Rectal smooth muscle tissue (tissue), 1 donor: ENCODE measurements at regions not wholly inside any gene's neighbourhood (a gene's known extent, or its start where the extent isn't known, plus 50 kb on each side); places are given as distances from the start of the nearest gene placed in this dataset.

Source experiments
- H3K27ac ChIP-seq: one replicate; pipeline ENCODE4 v1.7.0; 2013; ENCODE audit warnings: low read depth, low read length, inconsistent platforms
- H3K27me3 ChIP-seq: one replicate; pipeline ENCODE4 v1.7.0; 2013; ENCODE audit warnings: low read length; ENCODE audit not compliant: control insufficient read depth, insufficient read depth
- H3K36me3 ChIP-seq: one replicate; pipeline ENCODE4 v1.7.0; 2013; ENCODE audit warnings: low read length; ENCODE audit not compliant: control insufficient read depth, insufficient read depth
- H3K4me1 ChIP-seq: one replicate; pipeline ENCODE4 v1.7.0; 2013; ENCODE audit warnings: low read length; ENCODE audit not compliant: control insufficient read depth, insufficient read depth
- H3K4me3 ChIP-seq: one replicate; pipeline ENCODE4 v1.7.0; 2013; ENCODE audit warnings: low read length
- H3K9ac ChIP-seq: one replicate; pipeline ENCODE4 v1.7.0; 2013; ENCODE audit warnings: low read length

- Histone ChIP-seq H3K36me3 (no peaks in the 10 kb centered on the region), H3K9ac (no peak overlapping the region), H3K4me3 (no peak overlapping the region), H3K27me3 (no peaks in the 10 kb centered on the region), H3K4me1 (no peaks in the 10 kb centered on the region), H3K27ac (no peak overlapping the region)
Measured at GRCh38 chr18:24924066-24924716, 427.8 kb downstream of the ZNF521 start.

- H3K27ac ChIP-seq = no peak overlapping the region
- H3K9ac ChIP-seq = no peak overlapping the region
- H3K4me1 ChIP-seq = no peaks in the 10 kb centered on the region
- no peak overlapping the region for H3K4me3 ChIP-seq
- H3K36me3 ChIP-seq = no peaks in the 10 kb centered on the region
- no peaks in the 10 kb centered on the region for H3K27me3 ChIP-seq
Measured at GRCh38 chr18:24926649-24927048, 425.3 kb downstream of the ZNF521 start.

- H3K9ac ChIP-seq = no peak overlapping the region
- H3K27ac ChIP-seq = no peak overlapping the region
- no peaks in the 10 kb centered on the region for H3K27me3 ChIP-seq
Measured at GRCh38 chr18:24928301-24928878, 423.6 kb downstream of the ZNF521 start.

GRCh38 chr18:24930478-24930877 lies 421.5 kb downstream of the ZNF521 start:
- no peaks in the 10 kb centered on the region for H3K27me3 ChIP-seq
- no peaks in the 10 kb centered on the region for H3K36me3 ChIP-seq
- no peak overlapping the region for H3K9ac ChIP-seq
- H3K4me3 ChIP-seq = no peak overlapping the region
- no peak overlapping the region for H3K27ac ChIP-seq
- H3K4me1 ChIP-seq = no peaks in the 10 kb centered on the region

More at GRCh38 chr18:24928301-24928878, 423.6 kb downstream of the ZNF521 start:
- H3K36me3 ChIP-seq = no peaks in the 10 kb centered on the region
- H3K4me1 ChIP-seq = no peaks in the 10 kb centered on the region
- no peak overlapping the region for H3K4me3 ChIP-seq

- H3K36me3 ChIP-seq = no peaks in the 10 kb centered on the region
- H3K4me1 ChIP-seq = no peaks in the 10 kb centered on the region
- H3K9ac ChIP-seq = no peak overlapping the region
- H3K4me3 ChIP-seq = no peak overlapping the region
- H3K27me3 ChIP-seq = no peaks in the 10 kb centered on the region
- no peak overlapping the region for H3K27ac ChIP-seq
Measured at GRCh38 chr18:24930971-24931370, 421.0 kb downstream of the ZNF521 start.

- H3K27me3 ChIP-seq = no peaks in the 10 kb centered on the region
- H3K4me3 ChIP-seq = no peak overlapping the region
- H3K9ac ChIP-seq = no peak overlapping the region
- no peaks in the 10 kb centered on the region for H3K36me3 ChIP-seq
- H3K27ac ChIP-seq = no peak overlapping the region
- no peaks in the 10 kb centered on the region for H3K4me1 ChIP-seq
Measured at GRCh38 chr18:24933345-24933744, 418.6 kb downstream of the ZNF521 start.

GRCh38 chr18:24934258-24934932 lies 417.6 kb downstream of the ZNF521 start:
- H3K4me1 ChIP-seq = no peaks in the 10 kb centered on the region
- H3K36me3 ChIP-seq = no peaks in the 10 kb centered on the region
- H3K4me3 ChIP-seq = no peak overlapping the region
- no peaks in the 10 kb centered on the region for H3K27me3 ChIP-seq
- no peak overlapping the region for H3K9ac ChIP-seq
- no peak overlapping the region for H3K27ac ChIP-seq

GRCh38 chr18:24935008-24935407 lies 417.0 kb downstream of the ZNF521 start:
- Histone ChIP-seq H3K27ac (no peak overlapping the region), H3K4me1 (no peaks in the 10 kb centered on the region), H3K27me3 (no peaks in the 10 kb centered on the region), H3K9ac (no peak overlapping the region), H3K4me3 (no peak overlapping the region), H3K36me3 (no peaks in the 10 kb centered on the region)

- no peak overlapping the region for H3K9ac ChIP-seq
Measured at GRCh38 chr18:24935896-24936295, 416.1 kb downstream of the ZNF521 start.

GRCh38 chr18:24936691-24937090 lies 415.3 kb downstream of the ZNF521 start:
- Histone ChIP-seq H3K4me1 (no peaks in the 10 kb centered on the region), H3K27me3 (no peaks in the 10 kb centered on the region), H3K36me3 (no peaks in the 10 kb centered on the region), H3K9ac (no peak overlapping the region), H3K27ac (no peak overlapping the region), H3K4me3 (no peak overlapping the region)

More at GRCh38 chr18:24935896-24936295, 416.1 kb downstream of the ZNF521 start:
- Histone ChIP-seq H3K36me3 (no peaks in the 10 kb centered on the region), H3K27ac (no peak overlapping the region), H3K4me3 (no peak overlapping the region), H3K27me3 (no peaks in the 10 kb centered on the region), H3K4me1 (no peaks in the 10 kb centered on the region)

GRCh38 chr18:24937639-24938275 lies 414.2 kb downstream of the ZNF521 start:
- Histone ChIP-seq H3K4me1 (no peaks in the 10 kb centered on the region), H3K27ac (no peak overlapping the region), H3K27me3 (no peaks in the 10 kb centered on the region), H3K9ac (no peak overlapping the region), H3K4me3 (no peak overlapping the region), H3K36me3 (no peaks in the 10 kb centered on the region)

GRCh38 chr18:24940416-24940815 lies 411.6 kb downstream of the ZNF521 start:
- H3K9ac ChIP-seq = no peak overlapping the region
- no peak overlapping the region for H3K27ac ChIP-seq
- H3K27me3 ChIP-seq = no peaks in the 10 kb centered on the region
- H3K4me3 ChIP-seq = no peak overlapping the region
- H3K4me1 ChIP-seq = no peaks in the 10 kb centered on the region
- H3K36me3 ChIP-seq = no peaks in the 10 kb centered on the region
